Spleen (tissue), 7 donors: ENCODE measurements at regions not wholly inside any gene's neighbourhood (a gene's known extent, or its start where the extent isn't known, plus 50 kb on each side); places are given as distances from the start of the nearest gene placed in this dataset.

Experiments
- CTCF ChIP-seq, 11 experiments: fragments of 200-600 bp in 7 of 11; fragments of 450-650 bp in 4 of 11; sonication (generic) in 4 of 11; IDR thresholded peaks in 8 of 11; conservative IDR thresholded peaks in 3 of 11; 1 replicate in 7 of 11; 2 replicates in 4 of 11; pipeline versions ENCODE4 v1.4.0 to v1.8.0; 2016 to 2021; ENCODE audit warnings: antibody characterized with exemption in 11 of 11, inconsistent platforms in 4 of 11, mild to moderate bottlenecking in 1 of 11
- POLR2A ChIP-seq, 3 donors: fragments of 450-650 bp; IDR thresholded peaks; one replicate each; pipeline ENCODE4 v1.5.1; 2017; ENCODE audit warnings: antibody characterized with exemption in 3 of 3, mild to moderate bottlenecking in 1 of 3
- POLR2AphosphoS5 ChIP-seq, 3 donors: sonication (generic); formaldehyde crosslinking; IDR thresholded peaks; one replicate each; pipeline ENCODE4 v1.5.1; 2017; ENCODE audit warnings: antibody characterized with exemption in 3 of 3
- donor health status: DM: no; HTN: no; CAD: no; lungs with moderate emphysema.
- donor health status: DM: no; HTN: no; CAD: no.
- donor health status: DM: no; HTN: no; CAD: no.

- TF ChIP-seq CTCF (IDR thresholded peaks at IDR 0.05 in 8 of 11, conservative IDR thresholded peaks at IDR 0.05 in 3 of 11) (no peak), POLR2A (IDR thresholded peaks at IDR 0.05) (no peak), POLR2AphosphoS5 (IDR thresholded peaks at IDR 0.05) (no peak)
These were observed 98.3 kb upstream of the CBLB start for GRCh38 chr3:105967117-105967516.
